Fibroblast of skin of abdomen (primary cell): ENCODE measurements at regions not wholly inside any gene's neighbourhood (a gene's known extent, or its start where the extent isn't known, plus 50 kb on each side); places are given as distances from the start of the nearest gene placed in this dataset.

Experiments
- DNase-seq: peaks from one replicate; pipeline ENCODE4 v3.0.0-alpha.2; 2013

DNA sequence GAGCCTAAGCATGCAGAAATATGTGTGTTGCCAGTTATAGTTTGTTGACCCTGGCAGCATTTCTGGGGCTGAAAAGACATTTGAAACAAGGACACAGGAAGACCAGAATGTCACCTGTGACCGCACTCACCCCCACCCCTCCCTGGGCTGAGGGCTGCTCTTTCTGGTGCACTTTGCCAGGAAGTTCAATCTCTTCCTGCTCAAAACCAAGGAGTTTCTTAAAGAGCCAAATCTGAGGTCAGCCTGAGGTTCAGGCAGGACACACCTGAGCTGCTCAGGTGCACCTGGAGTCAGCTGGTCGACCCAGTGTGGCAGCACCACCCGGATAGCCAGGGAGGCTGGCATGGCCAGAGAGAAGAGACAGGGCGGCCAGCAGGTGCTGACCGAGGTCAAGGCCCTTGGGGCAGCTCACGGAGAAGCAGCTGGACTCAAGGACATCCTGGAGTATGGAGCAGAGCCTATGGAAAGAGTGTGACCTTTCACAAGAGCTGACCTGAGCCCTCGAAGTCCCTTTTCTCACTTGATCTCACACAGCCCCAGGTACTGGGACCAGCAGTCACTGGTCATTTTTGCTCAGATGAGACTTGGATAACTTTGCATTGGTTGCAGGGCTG is 376.9 kb upstream of the IRX4 start:
- DNase-seq: no peak

DNA sequence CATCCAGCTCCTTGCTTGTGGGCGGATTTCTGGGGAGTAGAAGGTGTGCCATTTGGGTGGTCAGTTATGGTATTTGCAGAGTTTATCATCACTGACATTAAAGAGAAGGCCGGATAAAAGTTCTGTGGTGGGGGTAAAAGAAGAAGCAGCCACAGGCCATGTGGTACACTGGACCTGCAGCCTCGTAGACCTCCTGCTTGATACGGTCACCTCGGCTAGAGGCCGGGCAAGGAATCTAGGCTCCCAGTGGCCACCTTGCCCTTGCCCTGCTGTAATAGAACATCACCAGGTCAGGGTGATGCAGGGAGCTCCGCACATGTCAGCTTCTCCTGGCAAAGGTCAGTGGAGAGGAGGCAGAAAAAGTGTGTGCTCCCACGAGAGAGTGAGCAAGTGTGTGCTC is 376.1 kb upstream of the IRX4 start:
- DNase-seq: no peak

DNA sequence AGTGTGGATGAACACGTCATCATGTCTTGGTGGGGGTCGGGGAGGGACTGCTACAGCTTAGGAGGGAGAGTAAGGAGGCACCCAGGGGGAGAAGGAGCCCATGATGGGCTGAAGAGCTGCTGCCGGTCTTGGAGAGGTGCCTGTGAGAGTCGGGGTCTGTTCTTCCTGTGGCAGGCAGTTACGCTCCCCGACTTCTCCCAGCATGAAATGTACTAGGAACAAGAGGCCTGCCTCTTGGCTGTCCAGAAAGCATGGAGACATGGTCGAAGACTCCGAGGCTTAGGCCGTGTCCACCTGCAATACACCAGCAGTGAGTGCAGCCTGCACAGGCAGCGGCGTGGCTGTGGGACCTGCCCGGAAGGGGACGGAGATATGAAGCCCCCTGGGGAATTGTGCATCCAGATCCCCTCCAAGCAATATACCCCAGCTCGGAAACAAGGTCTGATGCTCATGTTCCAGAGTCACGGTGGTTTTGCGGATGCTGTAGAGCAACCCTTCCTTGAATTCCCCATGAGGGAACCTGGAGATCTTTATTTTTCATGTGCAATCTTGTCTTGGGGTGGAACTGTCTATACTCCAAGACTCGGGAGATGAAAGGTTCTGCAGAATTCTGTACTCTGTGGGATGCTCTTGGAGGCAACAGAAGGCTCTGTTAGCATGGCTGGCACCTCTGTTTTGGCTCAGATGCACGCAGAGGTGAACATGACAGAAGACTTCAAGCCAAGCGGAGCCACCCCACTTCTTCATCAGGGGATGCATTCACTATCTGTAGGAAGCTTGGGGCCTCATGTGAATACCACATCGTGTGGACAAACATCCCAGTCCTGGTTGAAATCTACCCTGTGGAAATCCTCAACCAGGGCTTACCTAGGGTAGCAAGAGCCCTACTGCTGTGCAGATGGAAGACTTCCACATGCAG is 374.9 kb upstream of the IRX4 start:
- DNase-seq: no peak

DNA sequence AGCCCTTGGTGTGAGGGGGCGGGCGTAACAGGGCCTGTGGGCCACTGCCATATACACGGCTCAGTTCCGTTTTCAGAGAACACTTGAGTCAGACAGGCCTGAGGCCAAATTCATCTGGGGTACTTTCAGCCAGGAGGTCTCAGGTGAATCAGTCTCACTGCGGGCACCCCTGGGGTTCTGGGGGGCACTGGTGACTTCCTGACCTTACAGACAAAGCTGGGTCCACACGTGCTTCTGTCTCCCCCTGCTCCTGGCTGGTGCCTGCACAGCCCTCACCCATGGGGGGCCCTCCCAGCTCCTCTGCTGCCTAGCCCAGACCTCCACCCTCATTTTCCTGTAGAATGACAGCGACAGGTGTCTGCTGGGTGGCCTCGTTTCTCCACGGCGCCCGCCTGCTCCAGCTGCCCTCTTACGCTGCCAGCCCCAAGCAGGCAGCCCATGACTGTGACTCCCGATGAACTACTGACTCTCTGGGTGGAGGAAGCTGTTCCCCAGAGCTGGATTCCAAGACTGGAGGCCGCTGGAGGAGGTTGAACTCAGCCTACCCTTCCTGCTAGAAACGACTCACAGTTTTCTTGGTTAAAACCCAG is 374.1 kb upstream of the IRX4 start:
- no peak for DNase-seq

DNA sequence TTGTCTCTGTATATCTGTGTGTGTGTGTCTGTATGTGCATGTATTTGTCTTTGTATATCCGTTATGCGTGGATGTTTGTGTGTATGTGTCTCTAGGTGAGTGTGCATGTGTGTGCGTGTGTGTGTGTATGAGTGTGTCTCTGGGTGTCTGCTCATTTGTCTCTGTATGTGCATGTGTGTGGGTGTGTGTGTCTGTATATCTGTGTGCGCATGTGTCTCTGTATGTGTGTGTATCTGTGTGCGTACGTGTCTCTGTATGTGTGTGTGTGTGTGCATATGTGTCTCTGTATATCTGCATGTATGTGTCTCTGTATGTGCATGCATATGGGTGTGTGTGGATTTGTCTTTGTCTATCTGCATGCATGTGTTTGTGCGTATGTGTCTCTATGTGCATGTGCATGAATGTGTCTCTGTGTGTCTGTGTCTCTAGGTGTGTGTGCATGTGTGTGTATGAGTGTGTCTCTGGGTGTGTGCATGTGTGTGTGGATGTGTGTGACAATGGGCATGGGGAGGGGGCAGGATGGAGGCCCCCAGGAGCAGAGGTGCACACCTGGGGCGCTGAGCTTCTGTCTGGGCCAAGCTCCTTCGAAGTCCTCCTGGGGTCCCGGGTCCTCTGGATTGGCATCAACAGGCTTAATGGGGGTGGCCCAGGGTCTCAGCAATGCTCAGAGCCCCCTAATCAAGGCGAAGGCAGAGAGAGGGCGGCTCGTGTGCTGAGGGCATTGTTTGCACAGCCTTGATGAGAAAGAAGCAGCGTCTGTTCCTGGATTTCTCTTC is 373.4 kb upstream of the IRX4 start:
- no peak for DNase-seq

DNA sequence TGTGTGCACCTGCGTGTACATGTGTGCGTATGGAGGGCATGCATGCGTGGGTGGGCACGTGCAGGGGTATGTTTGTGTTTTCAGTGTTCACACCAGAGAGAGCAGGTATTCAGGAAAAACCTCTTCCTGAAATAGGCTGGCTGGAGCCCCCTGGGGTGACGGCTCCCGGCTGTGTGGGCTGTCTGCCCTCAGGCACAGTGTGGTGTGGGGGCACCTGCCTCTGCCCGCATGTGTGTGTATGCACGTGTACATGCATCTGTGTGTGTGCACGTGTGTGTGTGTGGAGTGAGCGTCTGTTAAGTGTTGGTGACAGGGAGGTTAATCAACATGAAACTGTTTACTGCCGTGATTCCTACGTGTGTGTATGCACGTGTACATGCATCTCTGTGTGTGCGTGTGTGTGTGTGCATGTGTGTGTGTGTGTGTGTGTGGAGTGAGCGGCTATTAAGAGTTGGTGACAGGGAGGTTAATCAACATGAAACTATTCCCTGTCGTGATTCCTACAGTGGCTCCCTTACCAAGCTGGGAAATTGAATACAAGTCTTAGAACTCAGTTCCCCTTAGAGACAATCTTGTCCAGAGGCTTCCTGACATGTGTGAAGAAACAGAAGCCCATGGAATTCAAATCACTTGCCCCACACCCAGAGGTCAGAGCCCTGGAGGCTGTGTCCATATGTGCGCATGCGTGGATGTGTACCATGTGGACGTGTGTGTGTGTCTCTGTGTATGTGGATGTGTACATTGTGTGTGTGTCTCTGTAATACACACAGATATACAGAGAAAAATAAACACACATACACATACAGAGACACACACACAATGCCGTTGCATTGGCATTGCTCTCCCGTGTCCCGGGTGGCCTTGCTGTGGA is 372.4 kb upstream of the IRX4 start:
- no peak for DNase-seq

DNA sequence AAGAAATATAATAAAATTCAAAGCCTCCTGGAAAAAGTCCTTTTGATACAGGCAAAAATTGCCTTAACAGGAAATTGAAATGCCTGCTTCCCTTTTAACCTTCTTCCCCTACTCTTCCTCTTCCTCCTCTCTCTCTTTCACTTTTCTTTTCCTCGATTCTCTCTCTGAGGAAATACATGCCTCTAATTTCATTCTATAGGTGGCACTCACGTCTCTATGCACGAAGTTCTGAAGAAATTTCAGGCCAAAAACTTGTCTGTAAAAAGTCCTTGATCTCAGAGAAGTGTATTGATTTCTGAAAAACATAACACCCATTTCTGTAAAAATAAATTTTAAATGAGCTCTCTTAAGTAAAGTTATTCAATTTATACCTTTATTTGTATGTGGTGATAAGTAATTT is 371.7 kb upstream of the IRX4 start:
- no peak for DNase-seq

DNA sequence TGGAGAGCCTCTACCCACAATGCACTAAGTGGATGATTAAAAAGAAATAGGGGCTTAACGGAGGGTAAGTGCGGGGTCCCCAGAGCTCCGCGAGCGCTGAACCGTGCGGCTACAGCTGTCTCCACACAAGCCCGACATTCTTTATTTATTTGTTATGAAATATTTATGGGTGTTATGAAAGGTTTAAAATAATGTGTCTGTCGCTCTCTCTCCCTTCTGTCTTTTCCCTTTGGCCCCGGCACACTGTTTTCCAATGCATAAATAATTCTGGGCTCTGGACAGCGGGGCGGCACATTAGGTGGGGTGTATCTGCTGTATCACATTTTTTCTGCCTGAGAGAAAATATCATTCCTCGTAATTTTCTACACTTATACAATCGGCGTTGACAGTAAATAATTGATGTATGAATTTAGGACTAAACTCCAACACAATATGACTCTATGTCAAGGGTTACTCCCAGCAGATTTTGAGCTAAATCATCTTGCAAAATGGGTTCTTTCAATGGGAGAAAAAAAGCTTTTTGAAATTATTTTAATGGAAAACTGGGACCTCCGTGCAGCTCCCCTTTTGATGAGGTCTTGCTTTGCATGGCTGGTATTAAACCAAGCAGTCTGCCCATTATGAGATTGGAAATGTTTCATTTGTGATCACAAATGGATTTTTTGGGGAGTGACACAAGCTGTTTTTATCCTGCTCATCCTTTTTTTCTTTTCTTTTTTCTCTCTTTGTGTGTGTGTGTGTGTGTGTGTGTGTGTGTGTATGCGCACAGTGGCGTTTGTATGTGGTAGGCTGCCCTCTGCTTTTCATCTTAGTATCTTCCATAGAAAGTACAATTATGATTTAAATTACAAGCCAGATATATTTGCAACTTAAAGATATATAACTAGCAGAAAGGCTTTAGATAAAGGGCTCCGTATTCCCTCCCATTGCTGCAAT is 370.6 kb upstream of the IRX4 start:
- no peak for DNase-seq

DNA sequence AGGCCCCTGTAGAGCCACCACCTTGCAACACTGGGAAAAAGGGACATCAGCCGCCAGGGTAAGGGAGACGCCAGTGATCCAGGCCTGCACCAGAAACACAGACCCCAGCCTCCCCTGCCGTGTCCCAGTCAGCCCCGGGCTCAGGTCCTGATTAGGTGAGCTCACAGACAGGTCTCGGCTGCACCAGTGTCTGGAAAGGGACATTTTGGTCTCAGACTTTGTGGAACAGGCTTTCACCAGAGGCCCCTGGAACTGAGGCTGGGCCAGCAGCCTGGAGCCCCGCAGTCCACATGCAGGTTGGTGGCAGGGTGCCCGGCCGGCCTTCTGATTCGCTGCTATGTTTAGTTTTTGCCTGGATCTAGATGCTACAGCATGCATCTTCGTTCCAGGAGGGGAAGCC is 369.0 kb upstream of the IRX4 start:
- no peak for DNase-seq

DNA sequence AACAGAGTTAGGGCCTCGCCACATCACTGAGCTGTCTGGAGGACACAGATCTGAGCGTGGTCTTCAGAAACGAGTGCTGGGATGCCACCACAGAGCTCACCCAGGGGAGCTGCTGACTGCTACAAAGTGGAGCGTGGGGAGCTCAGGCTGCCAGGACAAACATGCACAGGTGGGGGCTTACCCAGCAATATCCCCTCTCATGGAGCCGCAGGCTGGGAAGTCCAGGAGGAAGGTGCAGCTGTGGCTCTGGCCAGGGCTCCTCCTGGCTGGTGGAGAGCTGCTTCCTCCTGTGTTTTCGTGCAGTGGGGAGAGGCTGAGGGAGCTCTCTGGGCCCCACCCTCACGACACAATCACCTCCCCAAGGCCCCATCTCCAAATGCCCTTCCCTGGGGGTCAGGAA is 368.6 kb upstream of the IRX4 start:
- no peak for DNase-seq

DNA sequence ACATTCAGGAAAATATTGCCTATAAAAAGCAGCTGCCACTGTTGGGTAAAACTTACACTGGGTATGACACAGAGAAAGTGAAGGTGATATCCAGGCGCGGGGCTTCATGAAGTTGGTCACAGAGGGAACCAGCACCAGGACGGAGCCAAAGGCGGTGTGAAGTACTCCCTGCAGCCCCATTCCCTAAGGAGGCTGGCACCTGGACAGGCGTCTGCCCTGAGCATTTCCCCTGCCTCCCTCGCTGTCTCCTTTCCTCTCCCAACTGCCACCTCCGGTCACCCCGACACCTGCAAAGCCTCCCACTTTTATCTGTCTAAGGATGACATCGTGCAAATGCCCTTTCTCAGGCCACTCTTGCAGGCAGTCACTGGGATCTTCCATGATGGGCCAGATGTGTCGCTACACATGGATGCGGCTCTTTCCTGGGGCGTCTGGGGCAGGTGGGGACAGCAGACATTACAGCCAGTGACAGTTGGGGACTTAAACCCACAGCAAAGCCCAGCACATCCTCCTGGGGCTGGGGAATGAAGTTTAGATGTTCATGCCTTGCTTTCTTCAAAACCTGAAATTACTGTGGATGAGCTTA is 367.7 kb upstream of the IRX4 start:
- no peak for DNase-seq

DNA sequence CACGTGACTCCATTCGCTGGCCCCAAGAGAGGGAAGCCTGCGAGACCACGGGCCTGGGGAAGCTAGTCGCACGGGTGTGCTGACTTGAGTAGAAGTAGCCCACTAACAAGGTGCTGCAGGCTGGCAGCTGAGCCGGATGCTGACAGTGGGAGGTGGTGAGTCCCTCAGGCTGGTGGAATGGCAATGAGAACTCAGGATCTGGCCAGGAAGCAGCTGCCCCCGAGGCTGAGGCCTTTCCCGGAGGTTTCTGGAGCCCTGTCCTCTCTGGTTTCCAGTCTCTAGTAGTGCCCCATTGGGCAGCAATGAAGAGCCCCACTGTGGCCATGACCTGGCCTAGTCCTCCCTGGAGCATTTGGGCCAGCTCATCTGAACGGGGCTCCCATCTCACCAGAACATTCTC is 366.7 kb upstream of the IRX4 start:
- DNase-seq: no peak

DNA sequence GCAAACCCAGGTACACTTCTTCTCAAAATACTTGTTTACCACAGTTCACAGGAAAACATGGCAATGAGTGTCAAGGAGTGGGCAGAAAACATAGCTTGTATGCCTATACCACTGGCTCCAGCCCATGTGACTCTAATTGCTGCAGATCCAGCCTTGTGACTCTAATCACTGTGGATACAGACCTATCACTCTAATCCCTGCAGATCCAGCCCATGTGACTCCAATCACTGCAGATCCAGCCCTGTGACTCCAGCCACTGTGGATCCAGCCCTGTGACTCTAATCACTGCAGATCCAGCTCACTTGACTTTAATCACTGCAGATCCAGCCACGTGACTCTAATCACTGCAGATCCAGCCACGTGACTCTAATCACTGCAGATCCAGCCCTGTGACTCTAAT is 366.3 kb upstream of the IRX4 start:
- no peak for DNase-seq

DNA sequence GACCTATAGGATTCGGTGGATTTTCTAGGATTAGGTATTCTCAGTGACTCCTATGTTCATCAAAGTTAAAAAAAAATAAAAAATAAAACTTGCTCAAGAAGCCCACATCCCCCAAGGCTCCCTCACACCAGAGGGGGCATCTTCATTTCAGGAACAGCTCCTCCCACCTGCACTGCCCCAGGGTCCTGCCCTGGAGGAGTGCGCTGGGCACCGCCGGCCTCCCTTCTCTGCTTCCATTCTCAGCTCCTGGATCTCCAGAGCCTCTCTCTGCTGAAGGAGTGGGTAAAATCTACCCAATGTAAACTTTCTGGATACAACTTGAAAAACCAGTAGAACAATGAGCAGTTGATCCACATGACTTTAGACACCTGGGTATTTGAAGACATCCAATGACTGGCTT is 359.8 kb upstream of the IRX4 start:
- DNase-seq: no peak

DNA sequence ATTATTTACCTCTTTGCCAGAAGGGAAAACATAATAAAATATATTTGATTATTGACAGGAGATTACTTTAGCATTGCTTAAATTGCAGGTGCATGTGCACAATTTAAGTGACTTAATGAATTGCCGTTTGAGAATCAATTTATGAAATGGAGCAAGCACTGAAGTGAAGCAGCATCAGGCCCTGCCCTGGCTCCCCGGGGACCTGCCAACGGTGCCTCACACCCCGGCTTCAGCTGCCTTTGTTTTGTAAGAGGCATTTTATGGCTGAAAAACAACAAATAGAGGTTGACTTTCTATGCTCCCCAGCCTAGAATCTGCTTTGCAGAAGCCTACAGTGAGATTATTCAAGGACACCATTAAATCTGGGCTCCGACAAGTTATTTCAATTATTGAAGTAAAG is 359.1 kb upstream of the IRX4 start:
- no peak for DNase-seq

DNA sequence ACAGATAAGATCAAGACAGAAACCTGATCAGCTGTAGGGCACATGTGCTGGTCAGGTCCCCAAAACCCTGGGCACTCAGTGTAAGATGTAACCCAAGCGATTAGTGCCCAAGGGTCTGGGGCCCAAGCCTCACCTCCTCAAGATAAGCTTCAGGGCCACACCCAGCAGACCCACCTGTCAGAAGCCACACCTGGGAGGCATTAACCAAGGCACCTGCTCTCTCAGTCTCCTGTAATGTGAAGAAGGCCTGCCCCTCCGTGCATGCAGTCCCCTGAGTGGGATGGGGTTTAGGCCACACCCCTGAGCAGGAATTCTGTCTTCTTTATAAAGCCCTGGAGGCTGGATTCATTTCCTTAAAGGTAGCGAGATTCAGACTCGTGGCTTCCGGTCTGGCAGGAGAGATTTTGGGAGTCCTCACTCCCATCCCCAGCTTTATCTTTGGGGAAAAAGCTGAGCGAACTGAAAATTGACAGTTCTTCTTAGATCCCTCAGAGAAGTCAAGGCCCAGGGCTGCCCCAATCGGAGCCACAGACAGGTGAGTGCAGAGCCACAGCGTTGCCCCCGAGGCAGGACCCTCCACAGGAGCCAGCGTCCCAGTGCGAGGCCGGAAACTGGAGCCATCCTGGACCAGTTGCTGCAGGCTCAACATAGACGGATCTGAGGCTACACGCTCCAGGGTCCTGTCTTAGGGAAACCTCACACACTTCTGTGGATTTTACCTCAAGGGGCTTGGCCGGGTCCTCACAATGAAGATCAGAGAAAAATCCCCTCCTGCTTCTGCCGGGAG is 357.6 kb upstream of the IRX4 start:
- no peak for DNase-seq

DNA sequence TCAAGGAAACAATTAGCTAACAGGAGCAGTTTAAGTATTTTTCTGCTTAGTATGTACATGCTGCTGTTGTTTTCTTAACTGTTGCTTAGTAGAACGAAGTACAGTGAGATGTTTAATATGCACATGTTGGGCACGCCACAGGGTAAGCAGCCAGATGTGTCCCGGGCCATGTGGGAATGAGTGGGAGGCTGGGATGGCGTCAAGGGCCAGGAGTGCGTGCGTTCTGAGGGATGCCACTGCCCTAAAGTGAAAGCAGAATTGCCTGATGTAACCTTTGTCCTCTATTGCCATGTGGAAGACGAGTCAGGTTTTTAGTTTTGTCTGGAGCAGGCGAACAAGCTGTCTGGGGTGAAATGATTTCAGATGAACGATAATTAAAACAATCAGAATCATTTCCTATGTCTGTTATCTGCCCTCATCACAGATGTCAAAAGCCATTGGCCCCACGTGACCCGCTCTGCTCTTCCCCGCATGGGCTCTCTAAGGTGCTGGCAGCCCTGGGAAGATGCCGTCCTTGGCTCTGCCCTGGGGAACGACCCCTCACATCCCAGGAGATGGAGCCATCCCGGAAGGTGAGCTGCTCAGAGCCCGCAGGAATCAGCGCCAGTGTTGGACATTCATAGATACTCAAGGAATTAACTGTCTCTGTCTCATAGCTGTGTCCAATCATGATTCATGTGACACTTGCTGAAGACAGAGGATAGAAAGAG is 356.6 kb upstream of the IRX4 start:
- DNase-seq: no peak

DNA sequence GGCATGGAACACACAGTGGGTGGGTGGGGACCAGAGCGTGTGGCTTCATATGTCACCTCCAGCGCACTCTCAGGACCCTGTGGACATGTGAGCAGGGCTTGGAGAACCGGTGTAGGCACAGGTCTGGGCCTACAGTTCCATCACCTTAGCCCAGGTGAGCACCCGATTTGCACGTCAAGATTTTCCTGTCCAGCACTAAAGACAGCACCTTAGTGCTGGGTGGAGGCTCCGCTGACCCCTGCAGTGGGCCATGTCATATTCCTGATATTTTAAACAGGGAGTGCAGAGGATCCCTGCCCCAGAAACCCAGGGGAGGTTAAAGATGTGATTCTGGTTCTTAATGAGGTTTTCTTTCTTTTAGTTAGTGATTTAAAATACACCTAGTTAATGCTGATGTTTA is 356.0 kb upstream of the IRX4 start:
- no peak for DNase-seq

DNA sequence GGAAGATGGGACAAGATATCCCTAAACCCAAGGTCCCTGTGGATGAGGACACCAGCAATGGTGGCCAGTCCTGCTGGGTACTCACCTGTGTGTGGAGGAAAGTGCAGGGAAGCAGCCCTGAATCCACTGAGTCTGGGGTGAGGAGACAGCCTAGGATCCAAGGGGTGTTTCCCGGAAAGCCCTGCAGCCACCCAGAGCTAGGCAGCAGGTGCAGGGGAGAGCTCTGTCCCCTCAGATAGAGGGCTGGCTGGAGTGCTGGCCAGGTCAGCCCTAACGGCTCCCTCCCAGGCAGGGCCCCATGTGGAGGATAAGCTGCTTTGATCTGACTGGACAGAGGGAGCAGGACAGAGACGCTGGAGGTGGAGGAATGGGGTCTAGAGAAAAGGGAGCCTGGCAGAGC is 344.7 kb upstream of the IRX4 start:
- DNase-seq: no peak
